Omental fat pad (tissue), 3 donors: ENCODE measurements at regions not wholly inside any gene's neighbourhood (a gene's known extent, or its start where the extent isn't known, plus 50 kb on each side); places are given as distances from the start of the nearest gene placed in this dataset.
A peak's percentile ranks its signal among the peaks of the same experiment; 100 is the strongest.

Experiments
- ATAC-seq: fragments of 150-250 bp; one replicate; pipeline ENCODE4 v1.9.1; 2016; ENCODE audit warnings: mild to moderate bottlenecking, moderate library complexity; ENCODE audit not compliant: low FRiP score
- DNase-seq: peaks from one replicate; pipeline ENCODE4 v3.0.0-alpha.2; 2019; ENCODE audit warnings: low spot score
- CTCF ChIP-seq, 3 donors: fragments of 450-650 bp; IDR thresholded peaks; one replicate each; pipeline ENCODE4 v1.5.1; 2016 to 2017; ENCODE audit warnings: antibody characterized with exemption in 3 of 3, mild to moderate bottlenecking in 3 of 3, moderate library complexity in 2 of 3

- TF ChIP-seq CTCF (IDR thresholded peaks at IDR 0.05): no peak
- ATAC-seq: no peak
- DNase-seq: no peak
Observed at GRCh38 chr3:59593380-59593779, 543.6 kb upstream of the CFAP20DC start.

GRCh38 chr3:59580996-59581395 is 531.2 kb upstream of the CFAP20DC start:
- DNase-seq: no peak
- TF ChIP-seq CTCF (IDR thresholded peaks at IDR 0.05): no peak
- ATAC-seq: no peak

GRCh38 chr3:59580499-59580898 is 530.7 kb upstream of the CFAP20DC start:
- no peak for TF ChIP-seq CTCF (IDR thresholded peaks at IDR 0.05)
- ATAC-seq: no peak
- no peak for DNase-seq

GRCh38 chr3:59578129-59578528 is 528.3 kb upstream of the CFAP20DC start:
- TF ChIP-seq CTCF (IDR thresholded peaks at IDR 0.05): no peak
- DNase-seq (no peak), ATAC-seq (no peak)

- DNase-seq (no peak), ATAC-seq (no peak)
- no peak for TF ChIP-seq CTCF (IDR thresholded peaks at IDR 0.05)
Observed at GRCh38 chr3:59576606-59577005, 526.8 kb upstream of the CFAP20DC start.

GRCh38 chr3:59575113-59576001 is 525.5 kb upstream of the CFAP20DC start:
- peak; percentile 88 for DNase-seq
- peak; percentile 39 for ATAC-seq
- peak in 2 of 3 donors; percentile 65 to 80 for TF ChIP-seq CTCF (IDR thresholded peaks at IDR 0.05)

GRCh38 chr3:59573911-59574310 is 524.1 kb upstream of the CFAP20DC start:
- DNase-seq (peak; percentile 47), ATAC-seq (peak; percentile 74)
- no peak for TF ChIP-seq CTCF (IDR thresholded peaks at IDR 0.05)
